Mesothelial cell of epicardium (in vitro differentiated cells): ENCODE measurements at regions not wholly inside any gene's neighbourhood (a gene's known extent, or its start where the extent isn't known, plus 50 kb on each side); places are given as distances from the start of the nearest gene placed in this dataset.

Experiments used
- DNase-seq, 2 experiments: peaks; one replicate each; pipeline ENCODE4 v3.0.0; 2021; ENCODE audit warnings: low spot score in 2 of 2; ENCODE audit not compliant: unreplicated experiment in 2 of 2
- H3K27ac Mint-ChIP-seq: 2 replicates; pipeline ENCODE4 v1.8.0; 2021; ENCODE audit warnings: mixed read lengths
- H3K27me3 Mint-ChIP-seq: 2 replicates; pipeline ENCODE4 v1.8.0; 2021; ENCODE audit warnings: low read depth, mixed read lengths
- H3K36me3 Mint-ChIP-seq: 2 replicates; pipeline ENCODE4 v1.8.0; 2021; ENCODE audit warnings: mixed read lengths
- H3K4me1 Mint-ChIP-seq: 2 replicates; pipeline ENCODE4 v1.8.0; 2021; ENCODE audit warnings: mixed read lengths
- H3K4me3 Mint-ChIP-seq: 2 replicates; pipeline ENCODE4 v1.8.0; 2021; ENCODE audit warnings: mild to moderate bottlenecking, moderate library complexity, mixed read lengths
- H3K9me3 Mint-ChIP-seq: 2 replicates; pipeline ENCODE4 v1.8.0; 2021; ENCODE audit warnings: mixed read lengths
- TF ChIP-seq, protein P1 (sequence below): fragments of 200-600 bp; sonication (generic); IDR thresholded peaks from one replicate; pipeline ENCODE4 v1.5.0; 2021; ENCODE audit warnings: antibody characterized with exemption; ENCODE audit not compliant: unreplicated experiment

DNA sequence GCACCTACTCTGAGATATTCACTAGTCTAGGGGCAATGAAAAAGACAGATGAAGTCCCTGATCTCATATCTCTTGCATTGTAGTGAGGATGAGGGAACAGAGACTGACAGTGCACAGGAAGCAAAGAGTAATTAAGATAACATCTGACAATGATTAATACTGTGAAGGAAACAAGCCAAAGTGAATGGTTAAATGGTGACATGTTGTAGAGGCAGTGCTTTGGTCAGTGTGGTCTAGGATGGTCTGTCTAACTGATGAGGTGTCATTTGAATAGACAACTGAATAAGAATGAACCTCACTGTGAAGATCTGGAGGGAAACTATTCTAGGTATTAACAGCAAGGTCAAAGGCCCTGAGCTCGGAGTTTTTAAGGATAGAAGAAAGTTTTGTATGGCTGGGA is 333.3 kb upstream of the GRIA1 start:
- TF ChIP-seq, protein P1, sequence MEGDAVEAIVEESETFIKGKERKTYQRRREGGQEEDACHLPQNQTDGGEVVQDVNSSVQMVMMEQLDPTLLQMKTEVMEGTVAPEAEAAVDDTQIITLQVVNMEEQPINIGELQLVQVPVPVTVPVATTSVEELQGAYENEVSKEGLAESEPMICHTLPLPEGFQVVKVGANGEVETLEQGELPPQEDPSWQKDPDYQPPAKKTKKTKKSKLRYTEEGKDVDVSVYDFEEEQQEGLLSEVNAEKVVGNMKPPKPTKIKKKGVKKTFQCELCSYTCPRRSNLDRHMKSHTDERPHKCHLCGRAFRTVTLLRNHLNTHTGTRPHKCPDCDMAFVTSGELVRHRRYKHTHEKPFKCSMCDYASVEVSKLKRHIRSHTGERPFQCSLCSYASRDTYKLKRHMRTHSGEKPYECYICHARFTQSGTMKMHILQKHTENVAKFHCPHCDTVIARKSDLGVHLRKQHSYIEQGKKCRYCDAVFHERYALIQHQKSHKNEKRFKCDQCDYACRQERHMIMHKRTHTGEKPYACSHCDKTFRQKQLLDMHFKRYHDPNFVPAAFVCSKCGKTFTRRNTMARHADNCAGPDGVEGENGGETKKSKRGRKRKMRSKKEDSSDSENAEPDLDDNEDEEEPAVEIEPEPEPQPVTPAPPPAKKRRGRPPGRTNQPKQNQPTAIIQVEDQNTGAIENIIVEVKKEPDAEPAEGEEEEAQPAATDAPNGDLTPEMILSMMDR = no peak
- no peak for DNase-seq
- H3K27me3 Mint-ChIP-seq = peaks cover 12% of the 10 kb centered on the region
- H3K4me3 Mint-ChIP-seq = no peak overlapping the region
- H3K4me1 Mint-ChIP-seq = no peaks in the 10 kb centered on the region
- no peaks in the 10 kb centered on the region for H3K36me3 Mint-ChIP-seq
- H3K27ac Mint-ChIP-seq = no peak overlapping the region
- peaks cover 4% of the 10 kb centered on the region for H3K9me3 Mint-ChIP-seq

DNA sequence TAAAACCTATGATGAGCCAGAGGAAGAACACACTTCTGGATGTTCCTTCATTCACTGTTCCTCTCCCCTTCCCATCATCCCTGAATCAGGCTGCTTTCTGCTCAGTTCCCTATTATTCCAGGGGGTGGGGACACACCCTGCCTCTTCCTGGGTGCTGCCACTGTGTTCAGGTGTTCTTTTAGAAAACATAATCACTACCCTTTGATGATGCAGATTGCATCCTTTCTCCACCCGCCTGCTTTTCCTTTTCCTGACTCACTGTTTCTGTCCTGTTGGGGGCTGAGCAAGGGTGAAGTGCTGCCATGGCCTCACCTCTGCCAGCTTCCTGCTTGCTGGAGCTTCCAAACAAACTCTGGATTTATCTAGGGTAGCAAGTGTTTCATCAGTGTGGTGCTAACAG is 331.9 kb upstream of the GRIA1 start:
- no peaks in the 10 kb centered on the region for H3K36me3 Mint-ChIP-seq
- TF ChIP-seq, protein P1 = no peak
- no peak for DNase-seq
- H3K27ac Mint-ChIP-seq = no peak overlapping the region
- peaks cover 2% of the 10 kb centered on the region for H3K9me3 Mint-ChIP-seq
- H3K4me3 Mint-ChIP-seq = no peak overlapping the region
- H3K4me1 Mint-ChIP-seq = no peaks in the 10 kb centered on the region
- peaks cover 12% of the 10 kb centered on the region for H3K27me3 Mint-ChIP-seq

DNA sequence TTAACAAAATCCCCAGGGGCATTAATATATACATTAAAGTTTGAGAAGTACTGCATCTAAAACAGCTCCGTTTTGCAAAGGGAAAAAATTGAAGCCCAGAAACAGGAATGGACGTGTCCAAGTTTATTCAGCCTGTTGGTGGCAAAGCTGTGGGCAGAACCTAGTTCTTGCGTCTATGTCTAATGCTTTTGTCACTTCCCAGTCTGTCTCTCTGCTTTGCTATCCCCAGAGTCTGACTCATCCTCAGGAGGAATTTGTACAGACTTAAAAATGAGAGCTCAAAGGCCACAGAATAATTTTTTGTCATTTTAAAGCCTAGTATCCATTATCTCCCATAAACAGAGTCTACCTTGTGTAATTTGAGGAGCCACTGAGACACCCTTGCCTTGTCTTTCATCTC is 330.9 kb upstream of the GRIA1 start:
- H3K27me3 Mint-ChIP-seq = peaks cover 12% of the 10 kb centered on the region
- no peak overlapping the region for H3K4me3 Mint-ChIP-seq
- no peak for DNase-seq
- no peaks in the 10 kb centered on the region for H3K9me3 Mint-ChIP-seq
- H3K4me1 Mint-ChIP-seq = no peaks in the 10 kb centered on the region
- H3K27ac Mint-ChIP-seq = no peak overlapping the region
- TF ChIP-seq, protein P1 = no peak
- H3K36me3 Mint-ChIP-seq = no peaks in the 10 kb centered on the region

DNA sequence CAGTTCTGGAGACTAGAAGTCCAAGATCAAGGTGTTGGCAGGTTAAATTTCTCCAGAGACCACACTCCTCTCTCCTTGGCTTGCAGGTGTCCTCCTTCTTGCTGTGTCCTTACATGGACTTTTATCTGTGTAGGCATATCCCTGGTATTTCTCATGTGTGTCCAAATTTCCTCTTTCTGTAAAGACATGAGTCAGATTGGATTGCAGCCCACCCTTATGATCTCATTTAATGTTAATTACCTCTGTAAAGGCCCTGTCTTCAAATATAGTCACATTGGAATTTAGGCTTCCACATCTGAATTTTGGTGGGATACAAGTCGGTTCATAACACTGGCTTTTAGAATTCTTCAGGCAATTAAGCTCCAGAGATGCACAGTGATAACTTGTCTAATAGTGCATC is 322.2 kb upstream of the GRIA1 start:
- H3K4me3 Mint-ChIP-seq = no peak overlapping the region
- H3K27me3 Mint-ChIP-seq = peaks cover 2% of the 10 kb centered on the region
- H3K9me3 Mint-ChIP-seq = peaks cover 3% of the 10 kb centered on the region
- no peak overlapping the region for H3K27ac Mint-ChIP-seq
- no peak for DNase-seq
- H3K4me1 Mint-ChIP-seq = no peaks in the 10 kb centered on the region
- no peaks in the 10 kb centered on the region for H3K36me3 Mint-ChIP-seq
- TF ChIP-seq, protein P1 = no peak

DNA sequence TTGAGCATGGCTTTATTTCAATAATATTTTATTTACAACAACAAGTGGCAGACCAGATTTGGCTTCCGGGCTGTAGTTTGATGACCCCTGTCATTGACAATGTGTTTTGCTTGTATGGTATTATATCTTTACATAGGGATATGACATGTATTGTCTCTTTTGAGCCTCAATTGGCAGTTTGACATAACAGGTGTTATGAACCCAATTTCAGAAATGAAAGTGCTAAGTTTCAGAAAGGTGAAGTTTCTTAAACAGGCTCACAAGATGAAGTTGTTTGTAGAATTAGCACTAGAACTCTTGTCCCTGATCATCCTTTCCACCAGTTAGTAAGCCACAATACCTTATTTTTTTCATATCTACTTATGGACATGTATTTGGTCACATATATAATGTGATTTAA is 303.0 kb upstream of the GRIA1 start:
- Mint-ChIP-seq H3K9me3 (peaks cover 8% of the 10 kb centered on the region), H3K4me3 (no peak overlapping the region), H3K36me3 (no peaks in the 10 kb centered on the region), H3K4me1 (no peaks in the 10 kb centered on the region), H3K27me3 (peaks cover 3% of the 10 kb centered on the region), H3K27ac (no peak overlapping the region)
- TF ChIP-seq, protein P1 = no peak
- no peak for DNase-seq

DNA sequence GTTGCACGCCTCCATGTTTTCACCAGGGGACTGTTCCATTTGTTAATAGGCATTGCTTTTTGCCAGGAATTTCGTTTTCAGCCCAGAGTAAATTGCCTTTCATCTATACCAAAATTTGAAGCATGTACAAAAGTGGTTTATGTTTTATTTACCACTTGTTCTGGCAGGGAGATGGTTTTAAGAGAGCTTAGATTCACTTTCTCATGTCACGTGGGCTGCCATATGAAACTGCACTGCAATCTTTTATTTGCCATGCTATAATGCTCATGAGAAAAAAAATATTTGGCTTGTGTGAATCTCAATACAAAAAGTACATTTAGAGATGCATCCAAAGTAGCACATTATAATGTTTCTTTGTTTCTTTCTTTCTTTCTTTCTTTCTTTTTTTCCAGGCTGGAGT is 284.1 kb upstream of the GRIA1 start:
- H3K9me3 Mint-ChIP-seq = no peaks in the 10 kb centered on the region
- H3K27ac Mint-ChIP-seq = no peak overlapping the region
- no peaks in the 10 kb centered on the region for H3K27me3 Mint-ChIP-seq
- no peaks in the 10 kb centered on the region for H3K4me1 Mint-ChIP-seq
- DNase-seq = no peak
- TF ChIP-seq, protein P1 = no peak
- H3K36me3 Mint-ChIP-seq = no peaks in the 10 kb centered on the region
- no peak overlapping the region for H3K4me3 Mint-ChIP-seq
